Loucy (cell line): ENCODE measurements at regions not wholly inside any gene's neighbourhood (a gene's known extent, or its start where the extent isn't known, plus 50 kb on each side); places are given as distances from the start of the nearest gene placed in this dataset.

Experiments used
- H2AFZ ChIP-seq: fragments of 200-600 bp; sonication (generic); 2 replicates; pipeline ENCODE4 v1.6.0; 2016; ENCODE audit warnings: antibody characterized with exemption, mild to moderate bottlenecking, low read length, moderate library complexity
- H3F3A ChIP-seq: fragments of 200-600 bp; 2 replicates; pipeline ENCODE4 v1.6.0; 2016; ENCODE audit warnings: antibody characterized with exemption, low read depth, mild to moderate bottlenecking
- H3K27me3 ChIP-seq: fragments of 200-600 bp; sonication (generic); 2 replicates; pipeline ENCODE4 v1.6.1; 2014; ENCODE audit warnings: low read length, mild to moderate bottlenecking; ENCODE audit not compliant: insufficient read depth, poor library complexity, severe bottlenecking
- H3K36me3 ChIP-seq: fragments of 200-600 bp; sonication (generic); 2 replicates; pipeline ENCODE4 v1.6.1; 2016; ENCODE audit warnings: low read length; ENCODE audit not compliant: insufficient read depth
- H3K4me1 ChIP-seq: fragments of 200-600 bp; sonication (generic); 2 replicates; pipeline ENCODE4 v1.5.1; 2014; ENCODE audit warnings: low read length, mild to moderate bottlenecking; ENCODE audit not compliant: insufficient read depth, poor library complexity, severe bottlenecking
- H3K4me2 ChIP-seq: fragments of 200-600 bp; sonication (generic); 2 replicates; pipeline ENCODE4 v1.6.0; 2014; ENCODE audit warnings: antibody characterized with exemption, low read length, low read depth, mild to moderate bottlenecking; ENCODE audit not compliant: poor library complexity, severe bottlenecking
- H3K4me3 ChIP-seq: fragments of 200-600 bp; sonication (generic); 2 replicates; pipeline ENCODE4 v1.5.1; 2014; ENCODE audit warnings: low read length, mild to moderate bottlenecking, mixed read lengths; ENCODE audit not compliant: poor library complexity, severe bottlenecking
- H3K79me2 ChIP-seq: fragments of 200-600 bp; sonication (generic); 2 replicates; pipeline ENCODE4 v1.6.1; 2014; ENCODE audit warnings: low read length; ENCODE audit not compliant: insufficient read depth
- H3K9ac ChIP-seq: fragments of 200-600 bp; sonication (generic); 2 replicates; pipeline ENCODE4 v1.6.0; 2014; ENCODE audit warnings: mild to moderate bottlenecking, low read depth, low read length, moderate library complexity; ENCODE audit not compliant: poor library complexity, severe bottlenecking
- H3K9me2 ChIP-seq: fragments of 200-600 bp; sonication (generic); replicated peaks from 2 replicates; pipeline ENCODE4 v1.6.1; 2016; ENCODE audit warnings: low read depth, low read length, mixed read lengths
- H3K9me3 ChIP-seq: fragments of 200-600 bp; sonication (generic); 2 replicates; pipeline ENCODE4 v1.6.1; 2014; ENCODE audit warnings: mild to moderate bottlenecking, antibody characterized with exemption, low read length, low read depth; ENCODE audit not compliant: insufficient read depth
- H4K20me1 ChIP-seq: fragments of 200-600 bp; sonication (generic); 2 replicates; pipeline ENCODE4 v1.6.0; 2014; ENCODE audit warnings: antibody characterized with exemption, low read length, mild to moderate bottlenecking; ENCODE audit not compliant: insufficient read depth, poor library complexity, severe bottlenecking
- EZH2phosphoT487 ChIP-seq: fragments of 200-600 bp; IDR thresholded peaks from 2 replicates; pipeline ENCODE4 v1.6.1; 2018; ENCODE audit warnings: antibody characterized with exemption, mild to moderate bottlenecking, moderate library complexity, borderline replicate concordance
- TF ChIP-seq, protein P1 (sequence below): fragments of 200-600 bp; sonication (generic); conservative IDR thresholded peaks from 2 replicates; pipeline ENCODE4 v1.5.1; 2014; ENCODE audit warnings: mild to moderate bottlenecking, antibody characterized with exemption, low read length

DNA sequence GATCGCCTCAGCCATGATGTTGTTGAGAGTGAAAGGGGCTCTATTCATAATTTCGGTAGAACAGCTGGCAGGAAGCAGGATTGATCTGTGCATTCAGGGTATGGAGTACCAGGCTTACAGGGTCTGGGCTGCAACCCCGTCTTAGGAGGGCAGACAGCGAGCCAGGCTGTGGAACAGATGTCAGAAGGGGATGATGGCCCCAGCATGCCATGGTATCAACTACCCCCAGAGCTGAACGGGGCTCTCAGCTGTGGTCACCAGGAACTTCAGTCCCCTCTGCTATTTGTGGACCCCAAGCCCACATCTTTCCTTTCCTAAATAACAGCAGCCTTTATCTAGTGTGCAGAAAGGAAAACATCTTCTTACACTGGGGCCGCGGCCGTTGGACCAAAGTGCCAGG lies 422.2 kb upstream of the SALL3 start:
- Histone ChIP-seq H3K36me3 (no peaks in the 10 kb centered on the region), H3K4me2 (no peak overlapping the region), H2AFZ (no peak overlapping the region), H3K4me1 (no peaks in the 10 kb centered on the region), H4K20me1 (no peaks in the 10 kb centered on the region), H3K9ac (no peak overlapping the region), H3K4me3 (no peak overlapping the region), H3K9me2 (no peaks in the 10 kb centered on the region), H3K27me3 (no peaks in the 10 kb centered on the region), H3K79me2 (no peaks in the 10 kb centered on the region), H3F3A (no peaks in the 10 kb centered on the region), H3K9me3 (peaks cover 14% of the 10 kb centered on the region; the same call in 1 of the 2 replicates)
- TF ChIP-seq, protein P1, sequence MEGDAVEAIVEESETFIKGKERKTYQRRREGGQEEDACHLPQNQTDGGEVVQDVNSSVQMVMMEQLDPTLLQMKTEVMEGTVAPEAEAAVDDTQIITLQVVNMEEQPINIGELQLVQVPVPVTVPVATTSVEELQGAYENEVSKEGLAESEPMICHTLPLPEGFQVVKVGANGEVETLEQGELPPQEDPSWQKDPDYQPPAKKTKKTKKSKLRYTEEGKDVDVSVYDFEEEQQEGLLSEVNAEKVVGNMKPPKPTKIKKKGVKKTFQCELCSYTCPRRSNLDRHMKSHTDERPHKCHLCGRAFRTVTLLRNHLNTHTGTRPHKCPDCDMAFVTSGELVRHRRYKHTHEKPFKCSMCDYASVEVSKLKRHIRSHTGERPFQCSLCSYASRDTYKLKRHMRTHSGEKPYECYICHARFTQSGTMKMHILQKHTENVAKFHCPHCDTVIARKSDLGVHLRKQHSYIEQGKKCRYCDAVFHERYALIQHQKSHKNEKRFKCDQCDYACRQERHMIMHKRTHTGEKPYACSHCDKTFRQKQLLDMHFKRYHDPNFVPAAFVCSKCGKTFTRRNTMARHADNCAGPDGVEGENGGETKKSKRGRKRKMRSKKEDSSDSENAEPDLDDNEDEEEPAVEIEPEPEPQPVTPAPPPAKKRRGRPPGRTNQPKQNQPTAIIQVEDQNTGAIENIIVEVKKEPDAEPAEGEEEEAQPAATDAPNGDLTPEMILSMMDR = no peak
- TF ChIP-seq EZH2phosphoT487 = no peak

DNA sequence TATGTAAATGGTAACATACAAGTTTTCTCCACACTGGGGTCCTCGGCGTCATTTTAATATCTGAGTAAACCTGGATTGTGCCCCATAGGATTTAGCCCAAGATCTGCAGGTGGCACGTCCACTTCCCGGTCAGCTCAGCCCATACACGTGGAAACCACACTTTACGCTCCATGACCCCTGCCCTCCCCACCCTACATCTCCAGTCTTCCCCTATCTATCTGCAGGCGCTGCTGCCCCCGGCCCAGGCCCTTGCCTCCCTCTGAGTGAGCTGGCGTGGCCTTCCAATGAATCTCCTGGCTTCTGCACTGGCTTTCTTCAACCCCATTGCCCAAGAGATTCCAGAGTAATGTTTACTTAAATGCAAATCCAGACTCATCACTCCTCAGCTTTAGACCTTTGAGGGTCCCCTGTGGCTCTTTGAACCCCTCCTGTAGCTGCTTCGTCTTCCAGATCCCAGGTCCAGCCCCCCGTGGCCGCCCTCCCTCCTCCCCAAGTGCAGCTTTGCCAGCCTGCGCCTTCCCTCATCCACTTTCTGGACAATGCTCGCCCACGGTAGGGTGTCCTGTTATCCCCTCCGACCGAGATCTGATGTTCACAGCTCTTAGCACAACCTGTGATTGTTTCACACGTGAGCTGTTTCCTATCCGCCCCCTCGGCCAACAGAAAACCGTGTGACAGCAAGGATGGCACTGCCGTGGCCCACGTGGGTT lies 421.4 kb upstream of the SALL3 start:
- Histone ChIP-seq H3K4me2 (no peak overlapping the region), H3K9ac (no peak overlapping the region), H3K27me3 (no peaks in the 10 kb centered on the region), H3K79me2 (no peaks in the 10 kb centered on the region), H3F3A (no peaks in the 10 kb centered on the region), H3K36me3 (no peaks in the 10 kb centered on the region), H2AFZ (no peak overlapping the region), H3K9me2 (no peaks in the 10 kb centered on the region), H3K9me3 (peaks cover 14% of the 10 kb centered on the region; the same call in 1 of the 2 replicates), H4K20me1 (no peaks in the 10 kb centered on the region), H3K4me1 (no peaks in the 10 kb centered on the region), H3K4me3 (no peak overlapping the region)
- no peak for TF ChIP-seq EZH2phosphoT487
- TF ChIP-seq, protein P1 = no peak

DNA sequence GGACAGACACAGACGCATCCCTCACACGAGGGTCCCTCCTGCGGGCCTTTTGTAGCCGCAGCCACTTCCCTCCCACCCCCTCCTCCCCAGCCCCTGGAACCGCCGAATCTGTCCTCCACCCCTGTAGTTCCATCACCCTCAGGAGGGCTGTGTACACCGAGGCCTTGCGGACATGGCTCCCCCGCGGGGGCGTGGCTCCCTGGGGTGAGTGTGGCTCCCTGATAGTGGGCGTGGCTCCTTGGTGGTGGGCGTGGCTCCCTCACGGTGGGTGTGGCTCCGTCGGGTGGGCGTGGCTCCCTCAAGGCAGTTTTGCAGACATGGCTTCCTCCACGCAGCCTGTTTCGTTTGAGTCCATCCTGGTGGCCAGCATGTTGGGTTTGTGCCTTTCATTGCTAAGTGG lies 420.7 kb upstream of the SALL3 start:
- Histone ChIP-seq H3K27me3 (no peaks in the 10 kb centered on the region), H3K9ac (no peak overlapping the region), H3K4me2 (no peak overlapping the region), H2AFZ (no peak overlapping the region), H3K36me3 (no peaks in the 10 kb centered on the region), H3F3A (no peaks in the 10 kb centered on the region), H3K79me2 (no peaks in the 10 kb centered on the region), H3K4me3 (no peak overlapping the region), H3K4me1 (no peaks in the 10 kb centered on the region), H3K9me3 (peaks cover 14% of the 10 kb centered on the region; the same call in 1 of the 2 replicates), H4K20me1 (no peaks in the 10 kb centered on the region), H3K9me2 (no peaks in the 10 kb centered on the region)
- TF ChIP-seq EZH2phosphoT487 = no peak
- TF ChIP-seq, protein P1 = no peak
